ENCODE measurements at regions not wholly inside any gene's neighbourhood (a gene's known extent, or its start where the extent isn't known, plus 50 kb on each side); places are given as distances from the start of the nearest gene placed in this dataset.

GRCh38 chr2:67842375-67842959 lies 220.3 kb downstream of the C1D start:
- no peak for DNase-seq

- no peak for DNase-seq
These were observed 218.7 kb downstream of the C1D start for GRCh38 chr2:67844024-67844540.

GRCh38 chr2:67845621-67846369 lies 217.0 kb downstream of the C1D start:
- peak; percentile 50 for DNase-seq

- DNase-seq, result peak; percentile 97
These were observed 216.3 kb downstream of the C1D start for GRCh38 chr2:67846370-67847070.

GRCh38 chr2:67848551-67849285 lies 214.1 kb downstream of the C1D start:
- DNase-seq, result no peak

GRCh38 chr2:67851016-67851415 lies 211.8 kb downstream of the C1D start:
- DNase-seq, result no peak

GRCh38 chr2:67851956-67852824 lies 210.6 kb downstream of the C1D start:
- DNase-seq, result no peak

- peak; percentile 87 for DNase-seq
These were observed 208.6 kb downstream of the C1D start for GRCh38 chr2:67854103-67854743.

- no peak for DNase-seq
These were observed 208.0 kb downstream of the C1D start for GRCh38 chr2:67854798-67855197.

- no peak for DNase-seq
These were observed 205.9 kb downstream of the C1D start for GRCh38 chr2:67856866-67857265.

- DNase-seq, result no peak
These were observed 205.0 kb downstream of the C1D start for GRCh38 chr2:67857836-67858235.

GRCh38 chr2:67858886-67859285 lies 203.9 kb downstream of the C1D start:
- no peak for DNase-seq

- no peak for DNase-seq
These were observed 196.9 kb downstream of the C1D start for GRCh38 chr2:67865917-67866316.

- DNase-seq, result no peak
These were observed 195.1 kb downstream of the C1D start for GRCh38 chr2:67867735-67868134.

- no peak for DNase-seq
These were observed 191.0 kb downstream of the C1D start for GRCh38 chr2:67871686-67872412.

GRCh38 chr2:67872481-67872880 lies 190.3 kb downstream of the C1D start:
- DNase-seq, result no peak

- no peak for DNase-seq
These were observed 188.9 kb downstream of the C1D start for GRCh38 chr2:67873916-67874315.

GRCh38 chr2:67876176-67876575 lies 186.6 kb downstream of the C1D start:
- DNase-seq, result no peak

- DNase-seq, result peak; percentile 15
These were observed 185.5 kb downstream of the C1D start for GRCh38 chr2:67877301-67877700.

GRCh38 chr2:67878743-67879142 lies 184.1 kb downstream of the C1D start:
- DNase-seq, result no peak
